NCI-H1105 (cell line): ENCODE measurements at regions not wholly inside any gene's neighbourhood (a gene's known extent, or its start where the extent isn't known, plus 50 kb on each side); places are given as distances from the start of the nearest gene placed in this dataset.

ENCODE experiments used
- DNase-seq: peaks from one replicate; lab custom pipeline; 2025; lab: John Stamatoyannopoulos, UW

- DNase-seq: no peak
These were observed 57.0 kb upstream of the MTPN start for GRCh38 chr7:136034132-136034531.

GRCh38 chr7:136033413-136034031 lies 56.4 kb upstream of the MTPN start:
- no peak for DNase-seq

- no peak for DNase-seq
These were observed 53.7 kb upstream of the MTPN start for GRCh38 chr7:136030867-136031318.

GRCh38 chr7:136030330-136030729 lies 53.2 kb upstream of the MTPN start:
- no peak for DNase-seq

- DNase-seq: no peak
These were observed 50.0 kb upstream of the MTPN start for GRCh38 chr7:136027160-136027559.
